ENCODE measurements at regions not wholly inside any gene's neighbourhood (a gene's known extent, or its start where the extent isn't known, plus 50 kb on each side); places are given as distances from the start of the nearest gene placed in this dataset.

GRCh38 chr13:53683146-53683545 lies 654.5 kb downstream of the OLFM4 start:
- TF ChIP-seq Cebpa-rat (IDR thresholded peaks at IDR 0.05), result no peak
- Histone ChIP-seq H3K27ac (no peak overlapping the region), H3K4me1 (peaks cover 0 to 6% (median 0%) of the 10 kb centered on the region in 10 experiments; a peak in 1 of 20 replicates)

GRCh38 chr13:53683608-53684007 lies 655.0 kb downstream of the OLFM4 start:
- Histone ChIP-seq H3K4me1 (peaks cover 0 to 6% (median 0%) of the 10 kb centered on the region in 10 experiments; a peak in 1 of 20 replicates), H3K9ac (no peak overlapping the region), H3K36me3 (no peaks in the 10 kb centered on the region), H3K27ac (no peak overlapping the region), H4K20me1 (no peaks in the 10 kb centered on the region), H3K4me2 (peak overlapping the region in 2 of 11 experiments; percentile 6 to 7; a peak in 1 of 22 replicates), H3K27me3 (no peaks in the 10 kb centered on the region), H3K9me3 (replicated peaks in 1 of 11) (peaks cover 0 to 5% (median 0%) of the 10 kb centered on the region in 11 experiments; a peak in 4 of 22 replicates), H3K4me3 (no peak overlapping the region)
- no peak for TF ChIP-seq Cebpa-rat (IDR thresholded peaks at IDR 0.05)

More at GRCh38 chr13:53683146-53683545, 654.5 kb downstream of the OLFM4 start:
- Histone ChIP-seq H4K20me1 (no peaks in the 10 kb centered on the region), H3K9me3 (replicated peaks in 1 of 11) (peaks cover 0 to 6% (median 0%) of the 10 kb centered on the region in 11 experiments; a peak in 4 of 22 replicates), H3K27me3 (no peaks in the 10 kb centered on the region), H3K9ac (no peak overlapping the region), H3K4me2 (no peak overlapping the region), H3K36me3 (no peaks in the 10 kb centered on the region), H3K4me3 (no peak overlapping the region)

GRCh38 chr13:53691417-53691816 lies 662.8 kb downstream of the OLFM4 start:
- no peak overlapping the region for H3K4me2 ChIP-seq
- peaks cover 0 to 1% (median 0%) of the 10 kb centered on the region in 11 experiments; a peak in 2 of 22 replicates for H3K9me3 ChIP-seq (replicated peaks in 1 of 11)
- no peaks in the 10 kb centered on the region for H4K20me1 ChIP-seq
- no peak overlapping the region for H3K9ac ChIP-seq
- no peak overlapping the region for H3K4me3 ChIP-seq
- no peak for TF ChIP-seq Cebpa-rat (IDR thresholded peaks at IDR 0.05)
- H3K4me1 ChIP-seq, result no peaks in the 10 kb centered on the region
- H3K27ac ChIP-seq, result no peak overlapping the region
- H3K36me3 ChIP-seq, result no peaks in the 10 kb centered on the region
- no peaks in the 10 kb centered on the region for H3K27me3 ChIP-seq

GRCh38 chr13:53694814-53695532 lies 666.4 kb downstream of the OLFM4 start:
- Histone ChIP-seq H3K9me3 (replicated peaks in 1 of 11) (peaks cover 6 to 25% (median 15%) of the 10 kb centered on the region in 11 experiments; a peak in 13 of 22 replicates), H4K20me1 (no peaks in the 10 kb centered on the region), H3K36me3 (no peaks in the 10 kb centered on the region), H3K4me2 (no peak overlapping the region), H3K4me1 (no peaks in the 10 kb centered on the region), H3K4me3 (no peak overlapping the region), H3K27ac (no peak overlapping the region), H3K9ac (no peak overlapping the region), H3K27me3 (no peaks in the 10 kb centered on the region)
- TF ChIP-seq Cebpa-rat (IDR thresholded peaks at IDR 0.05), result no peak

- H3K4me1 ChIP-seq, result no peaks in the 10 kb centered on the region
- H3K27me3 ChIP-seq, result no peaks in the 10 kb centered on the region
- H3K9ac ChIP-seq, result no peak overlapping the region
- H3K4me2 ChIP-seq, result no peak overlapping the region
- peaks cover 0 to 8% (median 4%) of the 10 kb centered on the region in 11 experiments; a peak in 9 of 22 replicates for H3K9me3 ChIP-seq (replicated peaks in 1 of 11)
- no peaks in the 10 kb centered on the region for H3K36me3 ChIP-seq
- H3K4me3 ChIP-seq, result no peak overlapping the region
- TF ChIP-seq Cebpa-rat (IDR thresholded peaks at IDR 0.05), result no peak
- no peaks in the 10 kb centered on the region for H4K20me1 ChIP-seq
- no peak overlapping the region for H3K27ac ChIP-seq
Measured at GRCh38 chr13:53703371-53704080, 674.9 kb downstream of the OLFM4 start.

GRCh38 chr13:53719281-53719680 lies 690.7 kb downstream of the OLFM4 start:
- Histone ChIP-seq H3K9me3 (replicated peaks in 1 of 11) (peaks cover 13 to 23% (median 16%) of the 10 kb centered on the region in 11 experiments), H3K4me2 (no peak overlapping the region), H3K4me1 (no peaks in the 10 kb centered on the region), H4K20me1 (no peaks in the 10 kb centered on the region), H3K4me3 (no peak overlapping the region), H3K9ac (no peak overlapping the region), H3K36me3 (no peaks in the 10 kb centered on the region), H3K27ac (no peak overlapping the region), H3K27me3 (no peaks in the 10 kb centered on the region)
- no peak for TF ChIP-seq Cebpa-rat (IDR thresholded peaks at IDR 0.05)

GRCh38 chr13:53732664-53733063 lies 704.1 kb downstream of the OLFM4 start:
- H4K20me1 ChIP-seq, result no peaks in the 10 kb centered on the region
- no peaks in the 10 kb centered on the region for H3K36me3 ChIP-seq
- no peak overlapping the region for H3K27ac ChIP-seq
- no peaks in the 10 kb centered on the region for H3K4me1 ChIP-seq
- no peak overlapping the region for H3K4me2 ChIP-seq
- TF ChIP-seq Cebpa-rat (IDR thresholded peaks at IDR 0.05), result no peak
- H3K9me3 ChIP-seq (replicated peaks in 1 of 11), result no peaks in the 10 kb centered on the region
- H3K27me3 ChIP-seq, result no peaks in the 10 kb centered on the region
- H3K4me3 ChIP-seq, result no peak overlapping the region
- no peak overlapping the region for H3K9ac ChIP-seq

- H3K4me2 ChIP-seq, result no peak overlapping the region
- no peaks in the 10 kb centered on the region for H3K9me3 ChIP-seq (replicated peaks in 1 of 11)
- H3K36me3 ChIP-seq, result no peaks in the 10 kb centered on the region
- H3K4me1 ChIP-seq, result no peaks in the 10 kb centered on the region
- H4K20me1 ChIP-seq, result no peaks in the 10 kb centered on the region
- no peak overlapping the region for H3K4me3 ChIP-seq
- no peak for TF ChIP-seq Cebpa-rat (IDR thresholded peaks at IDR 0.05)
- H3K9ac ChIP-seq, result no peak overlapping the region
- no peak overlapping the region for H3K27ac ChIP-seq
- H3K27me3 ChIP-seq, result no peaks in the 10 kb centered on the region
Measured at GRCh38 chr13:53743906-53744305, 715.3 kb downstream of the OLFM4 start.

- H4K20me1 ChIP-seq, result no peaks in the 10 kb centered on the region
- no peak overlapping the region for H3K9ac ChIP-seq
- no peaks in the 10 kb centered on the region for H3K9me3 ChIP-seq (replicated peaks in 1 of 11)
- H3K36me3 ChIP-seq, result no peaks in the 10 kb centered on the region
- H3K27ac ChIP-seq, result no peak overlapping the region
- no peak for TF ChIP-seq Cebpa-rat (IDR thresholded peaks at IDR 0.05)
- no peaks in the 10 kb centered on the region for H3K4me1 ChIP-seq
- H3K4me2 ChIP-seq, result no peak overlapping the region
- no peak overlapping the region for H3K4me3 ChIP-seq
- H3K27me3 ChIP-seq, result no peaks in the 10 kb centered on the region
Measured at GRCh38 chr13:53747825-53748224, 719.2 kb downstream of the OLFM4 start.

All from BLaER1 treated with 17β-estradiol and CSF1 and Interleukin-3, amounts not matched to agents 10 nM and 100 nM (cell line).